ENCODE measurements at regions not wholly inside any gene's neighbourhood (a gene's known extent, or its start where the extent isn't known, plus 50 kb on each side); places are given as distances from the start of the nearest gene placed in this dataset.

DNA sequence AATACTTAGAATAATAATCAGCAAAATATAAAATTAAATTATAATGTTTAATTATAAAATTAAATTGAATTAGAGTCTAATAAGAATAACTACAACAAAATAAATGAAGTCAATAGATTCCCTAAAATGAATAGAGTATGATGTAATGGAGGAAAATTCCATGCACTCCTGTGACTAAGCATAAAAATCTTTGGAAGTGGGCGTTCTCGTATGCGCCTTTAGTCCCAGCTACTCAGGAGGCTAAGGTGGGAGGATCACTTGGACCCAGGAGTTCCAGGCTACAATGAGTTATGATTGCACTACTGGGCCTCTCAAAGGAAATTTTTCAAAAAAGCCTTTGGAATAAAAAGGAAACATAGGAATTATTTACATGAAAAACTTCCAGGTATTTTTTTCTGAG, 955.4 kb upstream of the POU3F3 start:
- TF ChIP-seq CTCF (IDR thresholded peaks at IDR 0.05; ENCODE audit: poor library complexity): no peak
- TF ChIP-seq EZH2phosphoT487 (IDR thresholded peaks at IDR 0.05; ENCODE audit: low read depth, severe bottlenecking, unreplicated experiment): no peak
